K562 (cell line): ENCODE measurements at regions not wholly inside any gene's neighbourhood (a gene's known extent, or its start where the extent isn't known, plus 50 kb on each side); places are given as distances from the start of the nearest gene placed in this dataset.

Experiments
- CBFA2T2 ChIP-seq: fragments of 450-650 bp; conservative IDR thresholded peaks from 2 replicates; pipeline ENCODE4 v1.6.1; 2017; ENCODE audit warnings: mild to moderate bottlenecking
- CEBPB ChIP-seq: fragments of 450-650 bp; IDR thresholded peaks from 2 replicates; pipeline ENCODE4 v1.6.1; 2016; ENCODE audit warnings: missing genetic modification characterization, missing compliant biosample characterization
- CHD2 ChIP-seq: IDR thresholded peaks from 2 replicates; pipeline ENCODE4 v1.6.1; 2011; ENCODE audit warnings: low read depth, low read length
- POLR2A ChIP-seq: fragments of 450-650 bp; conservative IDR thresholded peaks from 2 replicates; pipeline ENCODE4 v1.6.1; 2016
- SMAD3 ChIP-seq: fragments of 450-650 bp; formaldehyde crosslinking; conservative IDR thresholded peaks from 2 replicates; pipeline ENCODE4 v1.4.0; 2020; ENCODE audit warnings: mild to moderate bottlenecking
- SMC3 ChIP-seq: conservative IDR thresholded peaks from 2 replicates; pipeline ENCODE4 v1.6.1; 2011; ENCODE audit warnings: low read depth, low read length, improper control_type of control experiment; ENCODE audit not compliant: insufficient read depth
- YBX1 ChIP-seq: fragments of 450-650 bp; IDR thresholded peaks from 2 replicates; pipeline ENCODE4 v1.7.1; 2016; ENCODE audit warnings: mild to moderate bottlenecking
- ZNF232 ChIP-seq: sonication (generic); formaldehyde crosslinking; IDR thresholded peaks from 2 replicates; pipeline ENCODE4 v1.8.0; 2022; ENCODE audit warnings: mild to moderate bottlenecking, missing genetic modification reagents
- TF ChIP-seq, protein P1 (sequence below): sonication (generic); formaldehyde crosslinking; IDR thresholded peaks from 2 replicates; pipeline ENCODE4 v1.8.0; 2023; ENCODE audit warnings: missing genetic modification reagents, mild to moderate bottlenecking, borderline replicate concordance
- TF ChIP-seq, protein P2 (sequence below): sonication (generic); formaldehyde crosslinking; IDR thresholded peaks from 2 replicates; pipeline ENCODE4 v1.8.1; 2023; ENCODE audit warnings: mild to moderate bottlenecking, missing genetic modification reagents
- TF ChIP-seq, protein P3 (sequence below): fragments of 450-650 bp; IDR thresholded peaks from 2 replicates; pipeline ENCODE4 v1.6.1; 2017; ENCODE audit warnings: antibody characterized with exemption
- TF ChIP-seq, protein P4 (sequence below): sonication (generic); formaldehyde crosslinking; IDR thresholded peaks from 2 replicates; pipeline ENCODE4 v1.9.0; 2022; ENCODE audit warnings: mild to moderate bottlenecking, missing genetic modification reagents
- TF ChIP-seq, protein P5 (sequence below), 3 experiments: IDR thresholded peaks in 2 of 3; conservative IDR thresholded peaks in 1 of 3; 2 replicates each; pipeline ENCODE4 v1.5.1; 2011 to 2012; ENCODE audit warnings: low read length in 3 of 3, mild to moderate bottlenecking in 3 of 3, control low read depth in 2 of 3, improper control_type of control experiment in 1 of 3, inconsistent platforms in 1 of 3, low read depth in 1 of 3, mixed read lengths in 1 of 3, moderate library complexity in 1 of 3; ENCODE audit not compliant: insufficient read depth in 2 of 3

DNA sequence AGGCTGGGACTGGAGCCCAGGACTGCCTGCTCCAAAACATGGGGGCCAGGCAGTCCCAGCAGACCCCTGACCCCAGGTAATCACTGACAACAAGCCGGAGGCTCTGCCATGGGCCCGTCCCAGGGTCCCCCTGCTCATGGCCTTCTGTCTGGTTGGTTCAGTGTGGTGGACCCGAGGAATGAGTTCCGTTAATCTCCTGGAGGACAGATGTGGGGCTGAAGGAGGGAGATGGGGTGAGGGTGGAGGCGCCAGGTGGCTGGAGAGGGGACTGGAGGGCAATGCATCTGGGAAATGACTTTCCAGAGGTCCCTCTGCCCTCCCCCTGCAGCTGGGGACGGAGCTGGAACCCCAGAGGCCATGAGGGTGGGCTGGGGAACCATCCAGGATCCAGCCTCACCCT, 103.2 kb downstream of the EBNA1BP2 start:
- TF ChIP-seq CBFA2T2 (no peak), POLR2A (no peak), SMAD3 (CRISPR knock-in tag) (no peak), SMC3 (no peak), CHD2 (no peak), ZNF232 (CRISPR knock-in tag) (no peak), CEBPB (tag) (no peak), YBX1 (no peak)
- TF ChIP-seq, protein P1, sequence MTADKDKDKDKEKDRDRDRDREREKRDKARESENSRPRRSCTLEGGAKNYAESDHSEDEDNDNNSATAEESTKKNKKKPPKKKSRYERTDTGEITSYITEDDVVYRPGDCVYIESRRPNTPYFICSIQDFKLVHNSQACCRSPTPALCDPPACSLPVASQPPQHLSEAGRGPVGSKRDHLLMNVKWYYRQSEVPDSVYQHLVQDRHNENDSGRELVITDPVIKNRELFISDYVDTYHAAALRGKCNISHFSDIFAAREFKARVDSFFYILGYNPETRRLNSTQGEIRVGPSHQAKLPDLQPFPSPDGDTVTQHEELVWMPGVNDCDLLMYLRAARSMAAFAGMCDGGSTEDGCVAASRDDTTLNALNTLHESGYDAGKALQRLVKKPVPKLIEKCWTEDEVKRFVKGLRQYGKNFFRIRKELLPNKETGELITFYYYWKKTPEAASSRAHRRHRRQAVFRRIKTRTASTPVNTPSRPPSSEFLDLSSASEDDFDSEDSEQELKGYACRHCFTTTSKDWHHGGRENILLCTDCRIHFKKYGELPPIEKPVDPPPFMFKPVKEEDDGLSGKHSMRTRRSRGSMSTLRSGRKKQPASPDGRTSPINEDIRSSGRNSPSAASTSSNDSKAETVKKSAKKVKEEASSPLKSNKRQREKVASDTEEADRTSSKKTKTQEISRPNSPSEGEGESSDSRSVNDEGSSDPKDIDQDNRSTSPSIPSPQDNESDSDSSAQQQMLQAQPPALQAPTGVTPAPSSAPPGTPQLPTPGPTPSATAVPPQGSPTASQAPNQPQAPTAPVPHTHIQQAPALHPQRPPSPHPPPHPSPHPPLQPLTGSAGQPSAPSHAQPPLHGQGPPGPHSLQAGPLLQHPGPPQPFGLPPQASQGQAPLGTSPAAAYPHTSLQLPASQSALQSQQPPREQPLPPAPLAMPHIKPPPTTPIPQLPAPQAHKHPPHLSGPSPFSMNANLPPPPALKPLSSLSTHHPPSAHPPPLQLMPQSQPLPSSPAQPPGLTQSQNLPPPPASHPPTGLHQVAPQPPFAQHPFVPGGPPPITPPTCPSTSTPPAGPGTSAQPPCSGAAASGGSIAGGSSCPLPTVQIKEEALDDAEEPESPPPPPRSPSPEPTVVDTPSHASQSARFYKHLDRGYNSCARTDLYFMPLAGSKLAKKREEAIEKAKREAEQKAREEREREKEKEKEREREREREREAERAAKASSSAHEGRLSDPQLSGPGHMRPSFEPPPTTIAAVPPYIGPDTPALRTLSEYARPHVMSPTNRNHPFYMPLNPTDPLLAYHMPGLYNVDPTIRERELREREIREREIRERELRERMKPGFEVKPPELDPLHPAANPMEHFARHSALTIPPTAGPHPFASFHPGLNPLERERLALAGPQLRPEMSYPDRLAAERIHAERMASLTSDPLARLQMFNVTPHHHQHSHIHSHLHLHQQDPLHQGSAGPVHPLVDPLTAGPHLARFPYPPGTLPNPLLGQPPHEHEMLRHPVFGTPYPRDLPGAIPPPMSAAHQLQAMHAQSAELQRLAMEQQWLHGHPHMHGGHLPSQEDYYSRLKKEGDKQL (CRISPR knock-in tag), result no peak
- TF ChIP-seq, protein P2, sequence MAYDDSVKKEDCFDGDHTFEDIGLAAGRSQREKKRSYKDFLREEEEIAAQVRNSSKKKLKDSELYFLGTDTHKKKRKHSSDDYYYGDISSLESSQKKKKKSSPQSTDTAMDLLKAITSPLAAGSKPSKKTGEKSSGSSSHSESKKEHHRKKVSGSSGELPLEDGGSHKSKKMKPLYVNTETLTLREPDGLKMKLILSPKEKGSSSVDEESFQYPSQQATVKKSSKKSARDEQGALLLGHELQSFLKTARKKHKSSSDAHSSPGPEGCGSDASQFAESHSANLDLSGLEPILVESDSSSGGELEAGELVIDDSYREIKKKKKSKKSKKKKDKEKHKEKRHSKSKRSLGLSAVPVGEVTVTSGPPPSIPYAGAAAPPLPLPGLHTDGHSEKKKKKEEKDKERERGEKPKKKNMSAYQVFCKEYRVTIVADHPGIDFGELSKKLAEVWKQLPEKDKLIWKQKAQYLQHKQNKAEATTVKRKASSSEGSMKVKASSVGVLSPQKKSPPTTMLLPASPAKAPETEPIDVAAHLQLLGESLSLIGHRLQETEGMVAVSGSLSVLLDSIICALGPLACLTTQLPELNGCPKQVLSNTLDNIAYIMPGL (CRISPR knock-in tag), result no peak
- TF ChIP-seq, protein P3, sequence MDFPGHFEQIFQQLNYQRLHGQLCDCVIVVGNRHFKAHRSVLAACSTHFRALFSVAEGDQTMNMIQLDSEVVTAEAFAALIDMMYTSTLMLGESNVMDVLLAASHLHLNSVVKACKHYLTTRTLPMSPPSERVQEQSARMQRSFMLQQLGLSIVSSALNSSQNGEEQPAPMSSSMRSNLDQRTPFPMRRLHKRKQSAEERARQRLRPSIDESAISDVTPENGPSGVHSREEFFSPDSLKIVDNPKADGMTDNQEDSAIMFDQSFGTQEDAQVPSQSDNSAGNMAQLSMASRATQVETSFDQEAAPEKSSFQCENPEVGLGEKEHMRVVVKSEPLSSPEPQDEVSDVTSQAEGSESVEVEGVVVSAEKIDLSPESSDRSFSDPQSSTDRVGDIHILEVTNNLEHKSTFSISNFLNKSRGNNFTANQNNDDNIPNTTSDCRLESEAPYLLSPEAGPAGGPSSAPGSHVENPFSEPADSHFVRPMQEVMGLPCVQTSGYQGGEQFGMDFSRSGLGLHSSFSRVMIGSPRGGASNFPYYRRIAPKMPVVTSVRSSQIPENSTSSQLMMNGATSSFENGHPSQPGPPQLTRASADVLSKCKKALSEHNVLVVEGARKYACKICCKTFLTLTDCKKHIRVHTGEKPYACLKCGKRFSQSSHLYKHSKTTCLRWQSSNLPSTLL, result no peak
- TF ChIP-seq, protein P4, sequence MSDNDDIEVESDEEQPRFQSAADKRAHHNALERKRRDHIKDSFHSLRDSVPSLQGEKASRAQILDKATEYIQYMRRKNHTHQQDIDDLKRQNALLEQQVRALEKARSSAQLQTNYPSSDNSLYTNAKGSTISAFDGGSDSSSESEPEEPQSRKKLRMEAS (CRISPR knock-in tag), result no peak
- TF ChIP-seq, protein P5, sequence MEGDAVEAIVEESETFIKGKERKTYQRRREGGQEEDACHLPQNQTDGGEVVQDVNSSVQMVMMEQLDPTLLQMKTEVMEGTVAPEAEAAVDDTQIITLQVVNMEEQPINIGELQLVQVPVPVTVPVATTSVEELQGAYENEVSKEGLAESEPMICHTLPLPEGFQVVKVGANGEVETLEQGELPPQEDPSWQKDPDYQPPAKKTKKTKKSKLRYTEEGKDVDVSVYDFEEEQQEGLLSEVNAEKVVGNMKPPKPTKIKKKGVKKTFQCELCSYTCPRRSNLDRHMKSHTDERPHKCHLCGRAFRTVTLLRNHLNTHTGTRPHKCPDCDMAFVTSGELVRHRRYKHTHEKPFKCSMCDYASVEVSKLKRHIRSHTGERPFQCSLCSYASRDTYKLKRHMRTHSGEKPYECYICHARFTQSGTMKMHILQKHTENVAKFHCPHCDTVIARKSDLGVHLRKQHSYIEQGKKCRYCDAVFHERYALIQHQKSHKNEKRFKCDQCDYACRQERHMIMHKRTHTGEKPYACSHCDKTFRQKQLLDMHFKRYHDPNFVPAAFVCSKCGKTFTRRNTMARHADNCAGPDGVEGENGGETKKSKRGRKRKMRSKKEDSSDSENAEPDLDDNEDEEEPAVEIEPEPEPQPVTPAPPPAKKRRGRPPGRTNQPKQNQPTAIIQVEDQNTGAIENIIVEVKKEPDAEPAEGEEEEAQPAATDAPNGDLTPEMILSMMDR (IDR thresholded peaks at IDR 0.05 in 2 of 3, conservative IDR thresholded peaks at IDR 0.05 in 1 of 3; ENCODE audit: insufficient read depth in 2 of 3, low read depth in 1 of 3, low read length in 3 of 3), result no peak
